ENCODE measurements at regions not wholly inside any gene's neighbourhood (a gene's known extent, or its start where the extent isn't known, plus 50 kb on each side); places are given as distances from the start of the nearest gene placed in this dataset.

DNA sequence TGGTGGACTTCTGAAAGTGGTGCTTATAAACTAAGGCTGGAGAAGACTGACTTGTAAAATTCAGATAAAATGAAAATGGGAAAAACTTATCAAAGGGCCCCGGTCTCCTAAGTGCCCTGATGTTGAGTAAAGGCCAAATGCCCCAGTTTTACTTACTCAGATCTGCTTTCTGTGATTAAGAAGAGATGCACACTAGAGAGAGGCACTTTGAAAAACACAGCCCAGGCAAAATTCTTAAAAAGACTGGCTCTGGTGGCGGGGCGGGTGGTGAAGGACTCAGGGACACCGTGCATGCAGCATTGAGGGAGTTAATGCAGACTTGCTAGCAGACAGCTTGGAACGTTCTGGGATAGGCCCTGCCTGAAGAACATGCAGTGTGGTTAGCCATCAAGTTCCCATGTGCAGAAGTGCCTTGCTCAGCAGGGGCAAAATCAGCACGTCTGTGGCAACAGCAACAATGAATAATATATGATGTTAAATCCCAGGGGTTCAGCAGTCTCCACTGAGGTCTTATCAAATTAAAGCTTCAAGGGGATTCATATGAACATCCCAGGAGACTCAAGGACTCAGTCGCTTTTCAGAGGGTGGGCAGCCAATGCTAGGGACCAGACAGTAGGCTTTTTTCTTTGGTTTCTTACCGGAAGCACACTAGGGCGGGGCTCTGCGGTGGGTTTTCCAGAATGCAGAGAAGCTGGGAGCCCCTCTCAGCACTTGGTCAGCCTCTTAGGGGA lies 105.0 kb downstream of the DAD1 start:
- H3K4me3 ChIP-seq, result peak overlapping the region; percentile 60

DNA sequence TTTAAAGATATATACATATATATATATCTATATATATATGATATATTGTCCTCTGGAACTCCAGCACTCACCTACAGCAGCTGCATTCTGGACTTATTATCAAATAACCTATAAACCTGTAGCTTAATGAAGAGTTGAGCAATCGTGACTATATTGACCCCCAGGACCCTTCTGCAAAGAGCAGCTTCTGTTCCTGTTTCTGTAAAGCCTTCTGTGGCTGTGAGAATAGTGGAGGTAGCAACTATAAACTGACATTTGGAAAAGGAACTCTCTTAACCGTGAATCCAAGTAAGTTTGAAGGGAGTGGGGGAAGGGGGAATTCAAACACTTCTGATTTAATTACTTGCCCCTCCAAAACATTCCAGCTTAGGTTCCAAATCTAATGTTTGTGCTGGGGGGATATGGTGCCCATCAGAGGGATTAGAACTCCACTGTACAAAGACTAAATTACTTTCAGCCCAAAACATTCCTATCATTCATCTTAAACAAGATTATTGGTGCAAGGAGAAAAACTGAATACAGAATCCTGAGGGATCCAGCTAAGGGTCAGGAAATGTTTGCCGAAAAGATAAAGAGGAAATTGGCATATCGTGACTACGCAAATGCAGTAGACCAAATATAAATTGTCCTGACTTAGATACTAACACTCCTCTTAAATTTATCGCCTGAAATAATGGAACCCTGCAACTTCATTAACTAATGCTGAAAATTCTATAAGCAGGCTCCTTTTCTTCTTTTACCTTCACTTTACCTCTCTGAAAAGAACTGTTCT lies 106.1 kb downstream of the DAD1 start:
- no peak for TF ChIP-seq EZH2 (IDR thresholded peaks at IDR 0.05)
- no peak for TF ChIP-seq POLR2AphosphoS5 (IDR thresholded peaks at IDR 0.05; ENCODE audit: borderline replicate concordance, low read depth, low read length)
- no peak for TF ChIP-seq FOXP2 (optimal IDR thresholded peaks at IDR 0.05; ENCODE audit: control extremely low read depth, extremely low read length, insufficient read depth)
- no peak overlapping the region for H3K9ac ChIP-seq (ENCODE audit: insufficient read length)
- H3K27ac ChIP-seq, result peak overlapping the region; percentile 72
- no peaks in the 10 kb centered on the region for H3K36me3 ChIP-seq (ENCODE audit: insufficient read depth, low read length)
- no peaks in the 10 kb centered on the region for H3K9me3 ChIP-seq (ENCODE audit: low read depth, low read length)
- peak overlapping the region; percentile 60 for H3K4me3 ChIP-seq
- no peak for DNase-seq (ENCODE audit: low read depth, low spot score)

More for the DNA sequence above, 105.0 kb downstream of the DAD1 start:
- Histone ChIP-seq H3K36me3 (ENCODE audit: insufficient read depth, low read length) (no peaks in the 10 kb centered on the region), H3K27ac (peak overlapping the region; percentile 72), H3K9ac (ENCODE audit: insufficient read length) (no peak overlapping the region), H3K9me3 (ENCODE audit: low read depth, low read length) (no peaks in the 10 kb centered on the region)
- TF ChIP-seq FOXP2 (optimal IDR thresholded peaks at IDR 0.05; ENCODE audit: control extremely low read depth, extremely low read length, insufficient read depth), result peak; percentile 49
- TF ChIP-seq POLR2AphosphoS5 (IDR thresholded peaks at IDR 0.05; ENCODE audit: borderline replicate concordance, low read depth, low read length), result peak; percentile 57; the same call in 1 of the 2 replicates
- TF ChIP-seq EZH2 (IDR thresholded peaks at IDR 0.05), result no peak
- peak; percentile 75 for DNase-seq (ENCODE audit: low read depth, low spot score)

DNA sequence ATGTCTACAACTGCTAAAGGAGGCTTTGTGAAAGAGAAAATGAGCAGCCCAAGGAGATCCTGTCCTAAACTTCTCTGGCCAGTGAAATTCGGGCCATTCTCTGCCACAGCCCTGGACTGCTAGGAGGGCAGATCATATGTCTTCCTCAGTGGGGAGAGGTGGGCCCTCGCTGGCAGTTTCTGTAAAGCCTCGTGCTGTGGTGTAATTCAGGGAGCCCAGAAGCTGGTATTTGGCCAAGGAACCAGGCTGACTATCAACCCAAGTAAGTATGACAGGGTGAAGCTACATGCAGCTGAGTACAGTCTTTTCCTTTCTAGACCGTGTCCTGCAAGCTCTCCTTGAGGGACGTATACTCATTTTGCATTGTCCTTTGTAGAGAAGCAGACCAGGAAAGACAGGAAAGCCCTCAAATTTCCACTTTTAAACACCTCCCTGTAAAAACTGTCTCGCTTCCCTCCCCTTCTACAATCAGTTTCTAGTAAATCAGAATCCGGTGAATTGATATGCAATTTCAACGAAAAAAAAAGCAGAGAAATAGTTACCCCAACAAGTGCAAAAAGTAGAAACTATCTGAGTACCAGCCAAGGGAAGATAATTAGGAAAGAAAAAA lies 106.8 kb downstream of the DAD1 start:
- H3K9me3 ChIP-seq (ENCODE audit: low read depth, low read length), result no peaks in the 10 kb centered on the region
- H3K9ac ChIP-seq (ENCODE audit: insufficient read length), result no peak overlapping the region
- H3K27ac ChIP-seq, result peak overlapping the region; percentile 91
- DNase-seq (ENCODE audit: low read depth, low spot score), result no peak
- TF ChIP-seq FOXP2 (optimal IDR thresholded peaks at IDR 0.05; ENCODE audit: control extremely low read depth, extremely low read length, insufficient read depth) (no peak), EZH2 (IDR thresholded peaks at IDR 0.05) (no peak), POLR2AphosphoS5 (IDR thresholded peaks at IDR 0.05; ENCODE audit: borderline replicate concordance, low read depth, low read length) (no peak)
- H3K4me3 ChIP-seq, result peak overlapping the region; percentile 72
- no peaks in the 10 kb centered on the region for H3K36me3 ChIP-seq (ENCODE audit: insufficient read depth, low read length)

DNA sequence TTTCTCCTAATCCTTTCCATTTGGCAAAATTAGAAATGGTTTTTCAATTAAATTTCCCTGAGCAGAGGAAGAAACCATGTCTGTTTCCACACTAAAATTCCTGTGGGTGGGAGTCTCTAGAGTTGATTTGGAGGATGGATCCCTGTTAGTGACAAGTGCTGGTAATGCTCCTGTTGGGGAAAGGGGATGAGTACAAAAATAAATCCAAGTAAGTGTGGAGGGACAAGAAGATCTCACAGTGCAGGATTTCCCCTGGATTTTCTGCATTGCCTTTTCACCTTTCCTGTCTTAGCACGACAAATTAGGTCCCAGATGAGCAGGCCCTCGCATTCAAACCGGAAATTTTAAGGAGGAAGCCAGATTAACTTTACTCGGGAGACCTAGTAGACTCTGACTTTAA lies 107.5 kb downstream of the DAD1 start:
- H3K36me3 ChIP-seq (ENCODE audit: insufficient read depth, low read length), result no peaks in the 10 kb centered on the region
- H3K27ac ChIP-seq, result peak overlapping the region; percentile 91
- peak; percentile 53 for TF ChIP-seq FOXP2 (optimal IDR thresholded peaks at IDR 0.05; ENCODE audit: control extremely low read depth, extremely low read length, insufficient read depth)
- no peak for TF ChIP-seq EZH2 (IDR thresholded peaks at IDR 0.05)
- no peak for TF ChIP-seq POLR2AphosphoS5 (IDR thresholded peaks at IDR 0.05; ENCODE audit: borderline replicate concordance, low read depth, low read length)
- H3K4me3 ChIP-seq, result peak overlapping the region; percentile 72
- DNase-seq (ENCODE audit: low read depth, low spot score), result no peak
- no peaks in the 10 kb centered on the region for H3K9me3 ChIP-seq (ENCODE audit: low read depth, low read length)
- H3K9ac ChIP-seq (ENCODE audit: insufficient read length), result no peak overlapping the region

DNA sequence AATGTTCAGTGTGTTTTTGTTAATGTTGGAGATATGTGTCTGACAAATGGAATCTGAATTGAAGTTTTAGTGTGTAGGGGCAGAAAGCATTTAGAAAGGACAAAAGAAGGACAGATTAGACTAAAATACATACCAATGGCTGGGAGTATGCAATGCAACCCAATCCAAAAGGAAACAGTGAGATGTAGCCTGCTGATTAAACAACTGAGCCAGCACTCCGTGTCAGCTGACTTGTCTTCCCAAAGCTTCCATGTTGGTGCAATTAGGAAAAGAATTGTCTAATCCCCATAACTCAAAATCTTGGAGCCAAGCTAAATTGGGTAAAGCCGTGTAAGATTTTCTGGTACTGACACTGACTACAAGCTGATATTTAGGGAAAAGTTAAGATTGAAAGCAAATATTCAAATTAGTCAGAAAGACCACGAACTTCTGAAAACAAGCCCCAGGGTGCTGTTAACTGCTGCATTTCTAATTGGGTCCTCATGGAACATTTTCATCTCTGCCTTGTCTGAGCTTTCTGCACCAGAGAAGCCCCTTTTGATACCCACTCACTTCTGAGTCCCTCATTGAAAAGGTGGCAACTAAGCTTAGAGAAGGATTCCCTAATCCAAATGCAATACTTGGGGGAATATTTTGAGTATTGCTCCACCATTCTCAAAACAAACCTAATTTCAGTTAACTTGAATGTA lies 109.1 kb downstream of the DAD1 start:
- no peaks in the 10 kb centered on the region for H3K9me3 ChIP-seq (ENCODE audit: low read depth, low read length)
- peak overlapping the region; percentile 19 for H3K9ac ChIP-seq (ENCODE audit: insufficient read length)
- H3K27ac ChIP-seq, result peak overlapping the region; percentile 91
- DNase-seq (ENCODE audit: low read depth, low spot score), result peak; percentile 44
- TF ChIP-seq EZH2 (IDR thresholded peaks at IDR 0.05) (no peak), FOXP2 (optimal IDR thresholded peaks at IDR 0.05; ENCODE audit: control extremely low read depth, extremely low read length, insufficient read depth) (peak; percentile 24), POLR2AphosphoS5 (IDR thresholded peaks at IDR 0.05; ENCODE audit: borderline replicate concordance, low read depth, low read length) (peak; percentile 24; the same call in 1 of the 2 replicates)
- H3K4me3 ChIP-seq, result peak overlapping the region; percentile 72
- H3K36me3 ChIP-seq (ENCODE audit: insufficient read depth, low read length), result no peaks in the 10 kb centered on the region

DNA sequence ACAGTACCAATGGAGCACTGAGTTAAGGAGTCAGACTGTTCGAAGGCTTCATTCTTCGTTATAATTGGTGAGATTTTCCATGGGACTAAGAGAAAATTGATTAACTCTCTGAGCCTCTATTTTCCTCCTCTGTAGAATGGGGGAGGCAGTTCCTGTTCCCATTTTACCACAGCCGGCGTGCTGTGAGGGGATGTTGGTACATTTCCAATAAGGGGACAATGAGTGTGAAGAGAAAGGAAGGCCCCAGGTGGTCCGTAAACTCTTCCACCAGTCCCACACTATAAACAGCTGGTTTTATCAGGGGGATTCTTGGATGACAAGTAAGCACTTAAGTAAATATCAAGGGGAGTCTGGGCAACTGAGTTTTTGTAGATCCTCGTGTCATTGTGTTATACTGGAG lies 109.9 kb downstream of the DAD1 start:
- Histone ChIP-seq H3K36me3 (ENCODE audit: insufficient read depth, low read length) (no peaks in the 10 kb centered on the region), H3K9ac (ENCODE audit: insufficient read length) (no peak overlapping the region), H3K4me3 (peak overlapping the region; percentile 72), H3K9me3 (ENCODE audit: low read depth, low read length) (no peaks in the 10 kb centered on the region), H3K27ac (peak overlapping the region; percentile 91)
- DNase-seq (ENCODE audit: low read depth, low spot score), result no peak
- TF ChIP-seq FOXP2 (optimal IDR thresholded peaks at IDR 0.05; ENCODE audit: control extremely low read depth, extremely low read length, insufficient read depth) (no peak), EZH2 (IDR thresholded peaks at IDR 0.05) (no peak), POLR2AphosphoS5 (IDR thresholded peaks at IDR 0.05; ENCODE audit: borderline replicate concordance, low read depth, low read length) (no peak)

DNA sequence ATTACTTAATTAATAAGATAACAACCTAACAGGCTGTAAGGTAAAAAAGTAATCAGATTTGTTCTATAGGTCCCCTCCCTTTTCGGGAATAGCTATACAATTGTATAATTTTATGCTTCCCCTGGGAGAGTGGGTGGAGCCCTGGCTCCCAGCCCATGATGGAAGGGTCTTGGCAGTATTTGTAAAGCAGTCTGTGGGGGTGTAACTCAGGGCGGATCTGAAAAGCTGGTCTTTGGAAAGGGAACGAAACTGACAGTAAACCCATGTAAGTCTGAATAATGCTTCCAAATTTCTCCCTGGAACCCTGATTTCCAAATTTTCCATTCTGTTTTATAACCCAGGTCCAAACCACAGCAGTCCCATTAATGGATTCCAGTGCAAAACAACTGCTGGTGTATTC lies 110.4 kb downstream of the DAD1 start:
- peak overlapping the region; percentile 72 for H3K4me3 ChIP-seq
- H3K36me3 ChIP-seq (ENCODE audit: insufficient read depth, low read length), result no peaks in the 10 kb centered on the region
- H3K27ac ChIP-seq, result peak overlapping the region; percentile 91
- peak; percentile 77 for DNase-seq (ENCODE audit: low read depth, low spot score)
- no peaks in the 10 kb centered on the region for H3K9me3 ChIP-seq (ENCODE audit: low read depth, low read length)
- H3K9ac ChIP-seq (ENCODE audit: insufficient read length), result no peak overlapping the region
- no peak for TF ChIP-seq EZH2 (IDR thresholded peaks at IDR 0.05)
- no peak for TF ChIP-seq FOXP2 (optimal IDR thresholded peaks at IDR 0.05; ENCODE audit: control extremely low read depth, extremely low read length, insufficient read depth)
- no peak for TF ChIP-seq POLR2AphosphoS5 (IDR thresholded peaks at IDR 0.05; ENCODE audit: borderline replicate concordance, low read depth, low read length)

All from SK-N-MC (cell line).